IPS-20b (cell line): ENCODE measurements at regions not wholly inside any gene's neighbourhood (a gene's known extent, or its start where the extent isn't known, plus 50 kb on each side); places are given as distances from the start of the nearest gene placed in this dataset.

Experiments
- H3K27ac ChIP-seq: one replicate; pipeline ENCODE4 v1.5.1; 2013; ENCODE audit warnings: low read length
- H3K27me3 ChIP-seq: 2 replicates; pipeline ENCODE4 v1.6.1; 2013; ENCODE audit warnings: mild to moderate bottlenecking, low read length, inconsistent platforms; ENCODE audit not compliant: insufficient read depth
- H3K36me3 ChIP-seq: 2 replicates; pipeline ENCODE4 v1.6.1; 2013; ENCODE audit warnings: low read depth, mild to moderate bottlenecking, inconsistent platforms, low read length, moderate library complexity; ENCODE audit not compliant: insufficient read depth
- H3K4me1 ChIP-seq: 2 replicates; pipeline ENCODE4 v1.6.1; 2013; ENCODE audit warnings: mild to moderate bottlenecking, control low read depth, inconsistent platforms, low read length, moderate library complexity; ENCODE audit not compliant: insufficient read depth
- H3K4me3 ChIP-seq: 2 replicates; pipeline ENCODE4 v1.5.1; 2013; ENCODE audit warnings: mild to moderate bottlenecking, low read length, inconsistent platforms
- H3K9ac ChIP-seq: 2 replicates; pipeline ENCODE4 v1.6.1; 2013; ENCODE audit warnings: low read depth, mild to moderate bottlenecking, inconsistent platforms, low read length, moderate library complexity
- H3K9me3 ChIP-seq: 2 replicates; pipeline ENCODE4 v1.6.1; 2013; ENCODE audit warnings: mild to moderate bottlenecking, low read depth, low read length, inconsistent platforms; ENCODE audit not compliant: insufficient read depth

DNA sequence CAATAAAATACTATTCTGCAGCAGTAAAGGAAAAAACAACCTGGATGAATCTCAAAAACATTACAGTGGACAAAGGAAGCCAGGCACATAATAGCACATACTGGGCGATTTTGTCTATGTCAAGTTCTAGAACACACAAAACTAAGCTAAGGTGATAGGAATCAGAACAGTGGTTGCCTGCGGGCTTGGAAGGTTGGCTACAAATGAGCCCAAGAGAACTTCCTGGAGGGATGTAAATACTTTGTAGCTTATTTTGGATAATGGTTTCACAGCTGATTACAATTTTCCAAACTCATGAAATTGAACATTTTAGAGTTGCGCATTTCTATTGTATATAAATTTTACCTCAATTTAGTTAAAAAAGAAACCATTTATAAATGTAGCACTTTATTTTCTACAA, 67.6 kb upstream of the CES5A start:
- Histone ChIP-seq H3K36me3 (no peaks in the 10 kb centered on the region), H3K4me1 (no peaks in the 10 kb centered on the region), H3K9me3 (no peaks in the 10 kb centered on the region)

DNA sequence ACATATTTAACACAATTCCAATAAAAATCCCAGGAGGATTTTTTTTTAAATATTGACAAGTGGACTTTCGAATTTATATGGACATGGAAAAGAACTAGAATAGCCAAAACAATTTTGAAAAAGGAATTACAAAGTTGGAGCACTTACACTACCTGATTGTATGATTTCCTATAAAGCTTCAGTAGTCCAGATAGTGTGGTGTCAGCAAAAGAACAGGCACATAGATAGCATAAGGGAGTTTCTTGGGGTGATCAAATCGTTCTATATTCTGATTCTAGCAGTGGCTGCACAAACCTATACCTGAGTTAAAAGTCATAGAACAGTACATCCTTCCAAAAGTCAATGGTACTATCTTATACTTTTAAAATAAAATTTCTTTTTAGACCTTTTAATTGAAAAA, 66.4 kb upstream of the CES5A start:
- Histone ChIP-seq H3K27me3 (peaks cover 3% of the 10 kb centered on the region; the same call in 1 of the 2 replicates), H3K36me3 (no peaks in the 10 kb centered on the region), H3K9me3 (no peaks in the 10 kb centered on the region), H3K27ac (no peak overlapping the region), H3K9ac (no peak overlapping the region), H3K4me3 (no peak overlapping the region), H3K4me1 (no peaks in the 10 kb centered on the region)

More for the DNA sequence above, 67.6 kb upstream of the CES5A start:
- Histone ChIP-seq H3K27me3 (peaks cover 3% of the 10 kb centered on the region; the same call in 1 of the 2 replicates), H3K27ac (no peak overlapping the region), H3K9ac (no peak overlapping the region), H3K4me3 (no peak overlapping the region)

DNA sequence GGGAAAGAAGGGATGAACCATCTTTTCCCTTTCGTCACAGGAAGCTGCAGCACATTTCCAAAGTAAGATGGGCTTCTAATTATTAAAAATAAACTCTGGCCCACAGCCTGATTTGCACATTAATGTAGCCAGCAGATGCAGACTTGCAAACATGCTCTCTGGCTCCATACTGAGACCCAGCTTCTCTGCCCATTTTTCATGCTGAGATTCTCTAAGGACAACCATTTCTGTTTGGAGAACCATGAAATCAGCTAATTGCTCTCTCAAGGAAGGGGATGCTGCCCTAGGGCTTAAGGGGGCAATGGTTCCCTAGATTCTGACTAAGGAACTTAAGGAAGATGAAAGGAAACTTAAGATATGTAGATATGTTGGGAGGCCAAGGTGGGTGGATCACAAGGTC, 63.0 kb upstream of the CES5A start:
- no peaks in the 10 kb centered on the region for H3K36me3 ChIP-seq
- H3K27ac ChIP-seq: no peak overlapping the region
- no peak overlapping the region for H3K4me3 ChIP-seq
- H3K27me3 ChIP-seq: peaks cover 3% of the 10 kb centered on the region; the same call in 1 of the 2 replicates
- H3K9ac ChIP-seq: no peak overlapping the region
- H3K9me3 ChIP-seq: no peaks in the 10 kb centered on the region
- no peaks in the 10 kb centered on the region for H3K4me1 ChIP-seq

DNA sequence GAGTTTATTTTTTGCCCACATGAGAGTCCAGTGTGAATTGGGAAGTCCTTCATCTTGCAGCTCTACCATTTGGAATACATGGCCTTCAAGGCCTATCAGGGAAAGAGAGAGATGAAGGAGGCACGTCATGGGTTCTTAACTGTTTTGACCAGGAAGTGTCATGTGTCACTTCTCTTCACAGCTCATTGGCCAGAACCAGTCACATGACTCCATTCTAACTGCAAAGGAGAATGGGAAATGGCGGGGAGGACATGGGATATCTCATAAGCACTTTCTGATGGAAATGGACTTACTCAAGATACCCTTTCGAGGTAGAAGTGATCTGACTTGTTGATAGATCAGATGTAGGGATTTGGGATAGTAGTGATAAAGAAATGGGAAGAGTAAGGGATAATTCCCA, 57.9 kb upstream of the CES5A start:
- Histone ChIP-seq H3K9me3 (no peaks in the 10 kb centered on the region), H3K4me3 (no peak overlapping the region), H3K27me3 (no peaks in the 10 kb centered on the region), H3K4me1 (no peaks in the 10 kb centered on the region), H3K9ac (no peak overlapping the region), H3K27ac (no peak overlapping the region), H3K36me3 (no peaks in the 10 kb centered on the region)

DNA sequence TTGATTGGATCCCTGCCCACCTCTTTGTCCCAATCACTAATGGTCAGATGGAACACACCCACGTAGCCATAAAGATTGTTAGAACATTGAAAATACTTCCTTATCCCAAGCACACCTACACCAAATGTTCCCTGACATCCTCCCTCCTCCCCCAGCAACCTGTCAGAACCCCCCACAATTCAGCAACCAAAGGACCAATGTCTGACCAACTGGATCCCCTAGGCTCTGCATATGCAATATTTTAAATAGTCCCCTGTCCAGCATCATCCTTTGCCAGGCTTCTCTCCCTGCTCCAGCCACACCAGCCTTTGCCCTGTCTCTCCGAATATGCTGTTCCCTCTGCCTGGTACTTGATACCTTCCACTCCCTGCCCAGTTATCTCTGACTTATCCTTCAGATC, 54.9 kb upstream of the CES5A start:
- no peaks in the 10 kb centered on the region for H3K4me1 ChIP-seq
- no peaks in the 10 kb centered on the region for H3K27me3 ChIP-seq
- H3K9ac ChIP-seq: no peak overlapping the region
- no peak overlapping the region for H3K27ac ChIP-seq
- no peaks in the 10 kb centered on the region for H3K36me3 ChIP-seq
- no peaks in the 10 kb centered on the region; the same call in 1 of the 2 replicates for H3K9me3 ChIP-seq
- H3K4me3 ChIP-seq: no peak overlapping the region

DNA sequence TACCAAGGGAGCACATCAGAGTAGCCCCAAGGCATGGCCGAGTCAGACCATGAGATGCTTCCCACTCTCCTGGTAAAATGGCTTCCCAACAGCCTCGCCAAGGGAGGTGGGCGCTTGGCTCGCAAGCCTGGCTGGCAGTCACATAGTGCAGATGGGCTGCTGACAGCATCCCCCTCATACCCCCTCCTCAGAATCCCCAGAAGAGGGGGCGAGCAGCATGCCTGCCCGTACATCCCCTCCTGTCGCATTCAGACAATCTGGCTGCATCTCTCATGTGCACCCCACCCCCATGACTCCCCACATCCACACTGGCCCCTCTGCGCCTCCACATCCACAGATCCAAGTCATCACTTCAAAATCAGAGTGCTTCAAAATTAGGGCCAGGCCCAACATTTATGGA, 54.0 kb upstream of the CES5A start:
- Histone ChIP-seq H3K9ac (no peak overlapping the region), H3K27me3 (no peaks in the 10 kb centered on the region)

DNA sequence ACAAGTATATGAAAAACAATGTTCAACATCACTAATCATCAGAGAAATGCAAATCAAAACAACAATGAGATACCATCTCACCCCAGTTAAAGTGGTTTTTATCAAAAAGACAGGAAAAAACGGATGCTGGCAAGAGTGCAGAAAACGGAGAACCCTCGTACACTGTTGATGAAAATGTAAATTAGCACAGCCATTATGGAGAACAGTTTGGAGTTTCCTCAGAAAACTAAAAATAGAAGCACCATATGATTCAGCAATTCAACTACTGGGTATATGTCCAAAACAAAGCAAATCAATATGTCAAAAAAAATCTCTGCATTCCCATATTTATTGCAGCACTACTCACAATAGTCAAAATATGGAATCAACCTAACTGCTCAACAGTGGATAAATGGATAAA, 50.1 kb upstream of the CES5A start:
- no peaks in the 10 kb centered on the region for H3K4me1 ChIP-seq
- H3K9ac ChIP-seq: no peak overlapping the region

More for the DNA sequence above, 54.0 kb upstream of the CES5A start:
- Histone ChIP-seq H3K9me3 (no peaks in the 10 kb centered on the region; the same call in 1 of the 2 replicates), H3K27ac (no peak overlapping the region), H3K36me3 (no peaks in the 10 kb centered on the region), H3K4me3 (no peak overlapping the region), H3K4me1 (no peaks in the 10 kb centered on the region)

More for the DNA sequence above, 50.1 kb upstream of the CES5A start:
- H3K27ac ChIP-seq: no peak overlapping the region
- H3K27me3 ChIP-seq: no peaks in the 10 kb centered on the region
- H3K9me3 ChIP-seq: no peaks in the 10 kb centered on the region; the same call in 1 of the 2 replicates
- no peak overlapping the region for H3K4me3 ChIP-seq
- H3K36me3 ChIP-seq: no peaks in the 10 kb centered on the region
